Fibroblast of lung (primary cell): ENCODE measurements at regions not wholly inside any gene's neighbourhood (a gene's known extent, or its start where the extent isn't known, plus 50 kb on each side); places are given as distances from the start of the nearest gene placed in this dataset.

Source experiments
- CTCF ChIP-seq, 2 donors: IDR thresholded peaks in 1 of 2; conservative IDR thresholded peaks in 1 of 2; 1 replicate in 1 of 2; 2 replicates in 1 of 2; pipeline ENCODE4 v1.5.1; 2011 to 2012; ENCODE audit warnings: low read length in 2 of 2, control low read depth in 1 of 2, inconsistent platforms in 1 of 2, low read depth in 1 of 2, mild to moderate bottlenecking in 1 of 2
- EZH2 ChIP-seq: IDR thresholded peaks from 2 replicates; pipeline ENCODE4 v1.5.1; 2012; ENCODE audit warnings: low read length, control low read depth, mild to moderate bottlenecking; ENCODE audit errors: missing control alignments

- no peak for TF ChIP-seq CTCF (conservative IDR thresholded peaks at IDR 0.05 in 1 of 2, IDR thresholded peaks at IDR 0.05 in 1 of 2; ENCODE audit: low read depth in 1 of 2, low read length in 2 of 2)
- no peak for TF ChIP-seq EZH2
Measured at GRCh38 chr21:25118648-25119047, 488.6 kb downstream of the MRPL39 start.
